NCI-H2196 treated with DMSO at 0.1 percent for 48 hours (cell line): ENCODE measurements at regions not wholly inside any gene's neighbourhood (a gene's known extent, or its start where the extent isn't known, plus 50 kb on each side); places are given as distances from the start of the nearest gene placed in this dataset.

Experiments
- DNase-seq: peaks from one replicate; lab custom pipeline; 2025; ENCODE audit not compliant: unreplicated experiment; lab: John Stamatoyannopoulos, UW

DNA sequence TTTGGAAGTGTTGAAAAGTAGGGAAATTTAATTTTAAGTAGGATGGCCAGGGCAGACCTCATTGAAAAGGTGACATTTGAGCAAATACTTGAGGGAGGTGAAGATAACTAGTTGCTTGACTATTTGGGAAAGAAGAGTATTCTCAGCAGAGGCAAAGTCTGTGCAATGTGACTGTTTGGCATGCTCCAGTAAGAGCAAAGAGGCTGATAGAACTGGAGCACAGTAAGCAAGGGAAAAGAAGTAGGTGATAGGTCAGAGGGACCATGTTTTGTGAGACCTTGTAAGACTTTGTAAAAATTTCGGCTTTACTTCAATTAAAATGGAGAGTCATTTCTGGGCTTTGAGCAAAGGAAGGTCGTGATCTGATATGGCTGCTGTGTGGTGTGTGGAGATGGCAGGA lies 335.8 kb downstream of the ZIC1 start:
- no peak for DNase-seq

DNA sequence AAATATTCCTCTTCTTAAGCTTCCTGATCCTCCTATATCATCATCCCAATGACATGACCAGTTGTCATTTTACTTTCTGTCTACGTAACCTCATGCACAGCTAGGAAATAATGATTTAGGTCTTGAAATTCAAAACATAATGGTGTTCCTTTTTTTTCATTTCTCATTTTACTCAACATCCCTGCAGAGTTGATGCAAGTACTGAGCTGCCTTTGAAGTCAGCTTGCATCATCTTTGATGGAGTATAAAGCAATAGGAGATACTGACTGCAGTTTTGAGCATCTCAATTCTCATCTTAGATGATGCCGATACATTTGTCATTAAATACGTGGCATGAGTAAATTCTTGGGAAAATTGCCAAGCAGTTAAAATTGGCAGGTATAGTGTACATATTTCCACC lies 346.1 kb downstream of the ZIC1 start:
- no peak for DNase-seq

DNA sequence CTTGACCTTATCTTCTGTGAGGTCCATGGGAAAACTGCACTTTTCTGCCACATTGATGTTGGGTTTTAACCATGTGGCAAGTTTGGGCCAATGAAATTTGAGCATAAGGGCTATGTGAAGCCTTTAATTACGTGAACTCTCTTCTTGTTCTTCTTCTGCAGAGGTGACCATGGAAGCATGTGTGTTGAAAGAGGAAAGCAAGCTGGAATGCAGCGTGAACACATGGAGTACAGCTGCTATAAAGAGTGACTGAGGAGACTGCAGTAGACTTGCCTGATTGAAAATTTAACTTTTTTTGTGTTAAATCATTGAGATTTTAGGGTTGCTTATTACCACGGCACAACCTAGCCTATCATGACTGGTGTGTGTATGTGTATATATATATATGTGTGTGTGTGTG lies 347.3 kb downstream of the ZIC1 start:
- DNase-seq: no peak

DNA sequence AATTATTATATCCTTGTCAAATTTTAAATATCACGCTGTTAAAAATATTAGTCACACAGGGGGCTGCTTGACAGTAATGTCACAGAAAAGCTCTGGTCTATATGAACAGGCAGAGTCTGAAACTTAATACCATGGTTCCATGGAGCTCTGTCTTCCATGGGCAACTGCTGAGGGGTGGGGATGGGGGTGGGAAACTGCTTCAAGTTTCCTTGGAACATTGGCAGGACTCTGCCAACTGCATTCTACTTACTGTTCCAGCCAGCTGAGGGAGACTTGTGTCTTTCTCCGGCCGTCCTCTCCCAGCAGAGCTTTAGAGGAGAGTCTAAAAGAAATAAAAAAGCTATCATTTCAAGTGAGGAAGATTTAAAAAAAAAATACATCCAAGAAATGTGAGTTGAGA lies 348.7 kb downstream of the ZIC1 start:
- no peak for DNase-seq

DNA sequence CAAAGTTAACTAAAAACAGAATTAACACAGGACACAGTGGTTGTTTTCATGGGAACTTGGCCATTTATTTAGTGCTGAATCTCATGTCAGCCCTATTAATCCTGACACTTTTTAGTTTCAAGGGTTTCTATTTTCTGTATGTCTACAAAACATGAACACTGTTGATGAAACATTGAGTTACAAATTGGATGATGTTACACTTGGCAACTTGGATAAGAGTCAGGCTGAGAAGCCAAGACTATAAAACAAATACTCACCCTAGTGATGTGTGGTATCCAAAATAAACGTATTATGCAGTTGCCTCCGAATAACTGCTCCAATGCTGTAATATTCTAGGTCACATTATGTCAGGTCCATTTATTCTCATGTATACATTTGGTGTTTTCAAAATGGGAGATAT lies 349.6 kb downstream of the ZIC1 start:
- no peak for DNase-seq

DNA sequence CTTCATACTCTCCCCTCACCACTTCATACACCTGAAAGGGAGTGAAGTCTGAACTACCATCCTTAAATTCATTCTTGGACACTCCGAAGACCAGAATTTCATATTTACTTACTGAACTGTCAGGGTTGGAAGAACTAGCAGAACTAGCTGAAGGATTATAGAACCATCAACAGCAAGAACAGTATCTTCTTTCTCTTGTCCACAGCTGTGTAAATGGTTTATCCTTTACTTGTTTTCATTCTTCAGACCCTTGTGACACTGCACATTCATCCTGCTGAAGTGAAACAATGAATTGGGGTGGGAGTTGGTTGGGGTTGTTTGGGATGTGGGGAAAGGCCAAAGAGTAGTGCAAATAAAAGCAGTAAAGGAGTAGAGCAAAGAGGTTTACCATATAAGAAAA lies 350.9 kb downstream of the ZIC1 start:
- no peak for DNase-seq

DNA sequence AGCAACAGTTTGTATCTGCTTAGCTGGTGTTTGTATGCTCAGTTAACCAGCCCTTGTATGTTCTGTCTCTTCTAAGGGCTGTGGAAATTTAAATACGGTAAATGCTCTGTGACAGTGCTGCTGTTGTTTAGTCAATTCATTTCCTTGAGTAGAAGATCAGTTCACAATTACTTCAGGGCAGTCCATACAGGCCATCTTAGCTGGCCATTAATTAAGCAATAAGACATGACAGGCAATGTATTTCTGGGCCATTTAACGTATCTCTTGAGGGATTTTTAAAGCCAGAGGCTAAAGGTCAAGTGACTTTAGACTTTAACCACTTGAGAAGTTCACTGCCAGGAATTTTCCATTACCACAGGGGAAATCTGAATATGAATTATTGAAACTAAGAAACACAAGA lies 351.8 kb downstream of the ZIC1 start:
- DNase-seq: no peak

DNA sequence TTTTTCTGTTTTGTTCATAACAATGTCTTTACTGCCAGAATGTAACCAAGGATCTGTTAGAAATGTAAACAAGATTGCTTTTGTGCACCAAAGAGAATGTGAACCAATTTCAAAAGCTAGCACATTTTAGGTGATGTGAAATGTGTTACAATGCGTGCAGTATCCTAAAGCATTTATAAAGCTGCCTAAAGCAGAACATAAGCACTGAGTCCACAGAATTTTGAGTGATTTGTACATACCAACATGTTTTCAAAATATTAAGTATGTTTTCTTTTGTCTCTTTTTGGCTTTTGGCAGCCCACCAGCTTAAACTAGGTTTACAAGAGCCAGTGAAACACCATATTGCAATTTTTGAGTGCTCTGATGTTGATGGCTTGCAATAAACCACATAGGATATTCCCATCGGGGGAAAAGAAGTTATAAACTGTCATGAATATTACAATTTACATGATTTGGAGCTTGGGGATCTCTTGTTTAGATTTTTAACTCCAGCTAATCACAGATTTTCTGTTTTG lies 364.0 kb downstream of the ZIC1 start:
- DNase-seq: no peak

DNA sequence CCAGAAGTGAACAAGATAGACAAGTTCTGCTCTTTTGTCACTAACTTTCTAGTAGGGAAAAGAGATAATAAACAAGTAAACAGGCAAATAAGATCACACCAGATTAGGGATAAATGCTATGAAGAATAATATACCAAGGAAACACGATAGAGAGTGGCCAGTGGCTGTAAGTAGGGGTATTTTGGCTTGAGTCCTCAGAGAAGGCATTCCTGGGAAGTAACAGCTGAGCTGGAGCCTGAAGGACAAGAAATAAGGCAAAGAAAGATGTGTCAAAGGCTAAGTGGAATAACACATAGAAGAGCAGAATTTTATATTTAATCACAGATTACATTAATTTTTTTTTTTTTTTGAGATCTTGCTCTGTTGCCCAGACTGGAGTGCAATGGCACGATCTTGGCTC lies 366.2 kb downstream of the ZIC1 start:
- DNase-seq: no peak

DNA sequence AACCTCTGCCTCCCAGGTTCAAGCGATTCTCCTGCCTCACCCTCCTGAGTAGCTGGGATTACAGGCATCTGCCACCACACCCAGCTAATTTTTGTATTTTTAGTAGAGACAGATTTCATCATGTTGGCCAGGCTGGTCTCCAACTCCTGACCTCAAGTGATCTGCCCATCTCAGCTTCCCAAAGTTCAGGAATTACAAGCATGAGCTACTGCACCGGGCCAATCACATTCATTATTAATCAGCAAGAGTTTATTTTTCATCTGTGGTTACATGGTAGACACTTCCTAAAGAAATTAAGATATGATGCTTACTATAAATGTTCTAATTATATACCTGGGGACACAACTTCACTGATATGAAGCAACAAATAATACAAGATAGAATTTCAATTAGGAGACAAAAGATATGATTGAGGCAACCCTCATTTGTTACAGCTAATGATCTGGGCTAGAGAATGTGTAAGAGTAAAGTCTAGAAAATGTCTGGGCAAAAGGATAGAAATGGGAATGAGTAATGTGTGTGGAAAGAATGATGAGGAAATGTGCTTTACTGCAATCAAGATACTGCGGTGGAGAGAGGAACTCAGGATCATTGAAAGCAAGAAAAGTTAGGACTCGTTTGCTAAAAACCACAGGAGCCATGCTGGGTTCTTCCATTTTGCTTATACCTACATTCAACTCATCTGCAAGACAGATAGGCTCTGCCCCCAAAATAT lies 366.8 kb downstream of the ZIC1 start:
- no peak for DNase-seq

DNA sequence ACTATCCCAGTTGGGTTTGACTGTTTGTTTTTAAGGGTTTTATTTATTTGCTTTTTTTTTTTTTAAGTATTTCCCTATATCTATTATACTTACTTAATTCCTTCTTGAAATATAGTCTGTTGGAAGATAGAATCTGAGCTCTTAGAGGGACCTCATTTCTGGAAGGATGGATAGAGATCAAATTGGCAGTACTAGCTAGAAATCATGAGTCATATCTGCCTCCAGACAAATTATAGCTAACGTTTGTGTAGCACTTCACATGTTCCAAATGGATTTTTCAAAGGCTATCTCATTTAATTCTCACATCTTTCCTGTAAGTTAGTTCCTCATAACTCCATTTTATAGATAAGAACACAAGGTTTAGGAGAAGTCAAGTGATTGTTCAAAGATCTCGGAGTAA lies 384.7 kb downstream of the ZIC1 start:
- no peak for DNase-seq

DNA sequence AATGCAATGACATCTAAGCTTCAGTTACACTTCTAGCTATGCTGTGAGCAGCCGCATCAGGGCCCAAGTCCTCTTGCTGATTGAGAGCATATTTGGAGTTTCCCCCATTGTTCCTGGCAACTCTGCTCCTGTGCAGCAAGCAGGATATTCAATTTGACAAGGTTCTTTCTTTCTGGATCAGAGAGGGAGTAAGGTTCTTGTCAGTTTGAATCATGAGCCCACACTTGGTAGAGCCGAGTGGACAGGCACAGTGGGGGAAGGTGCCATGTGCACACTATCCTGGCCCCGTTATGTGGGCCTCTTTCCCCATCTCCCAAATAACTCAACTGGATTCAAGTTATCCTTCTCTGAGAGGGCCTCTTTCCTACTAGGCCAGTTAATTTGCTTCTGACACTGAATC lies 385.4 kb downstream of the ZIC1 start:
- no peak for DNase-seq

DNA sequence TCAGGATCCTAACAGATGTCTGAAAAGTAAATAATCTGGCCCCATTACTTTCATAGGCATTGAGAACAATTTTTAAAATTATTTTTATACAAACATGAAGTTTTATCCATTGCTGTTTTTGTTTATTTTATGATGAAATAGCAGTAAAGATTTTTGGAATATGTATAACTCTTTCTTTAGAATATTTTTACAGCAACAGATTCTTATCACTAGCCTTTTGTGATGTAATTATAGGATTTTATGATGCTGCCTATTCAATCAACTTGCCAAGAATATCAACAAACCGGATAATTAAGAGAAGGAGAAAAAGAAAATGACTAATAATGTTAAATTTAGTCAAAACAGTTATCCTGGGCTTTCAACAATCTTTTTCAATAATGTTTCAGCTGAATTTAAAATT lies 386.3 kb downstream of the ZIC1 start:
- no peak for DNase-seq

DNA sequence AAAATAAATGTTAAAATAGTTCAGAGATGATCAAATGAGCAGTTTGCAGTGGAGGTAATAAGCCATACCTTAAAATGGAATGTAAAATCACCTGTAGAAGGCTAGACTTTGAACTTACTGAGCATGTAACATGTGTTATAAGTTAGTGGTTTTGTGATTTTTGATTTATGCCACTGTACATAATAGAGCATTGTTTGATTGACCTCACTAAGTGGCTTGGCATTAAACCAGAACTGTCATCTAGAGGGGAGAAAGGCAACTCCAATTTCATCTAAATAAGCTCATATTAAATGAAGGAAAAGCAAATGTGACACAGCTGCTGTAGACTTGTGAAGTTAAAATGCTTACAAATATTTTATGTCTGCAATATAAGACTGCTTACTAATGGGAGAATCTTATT lies 387.9 kb downstream of the ZIC1 start:
- no peak for DNase-seq

DNA sequence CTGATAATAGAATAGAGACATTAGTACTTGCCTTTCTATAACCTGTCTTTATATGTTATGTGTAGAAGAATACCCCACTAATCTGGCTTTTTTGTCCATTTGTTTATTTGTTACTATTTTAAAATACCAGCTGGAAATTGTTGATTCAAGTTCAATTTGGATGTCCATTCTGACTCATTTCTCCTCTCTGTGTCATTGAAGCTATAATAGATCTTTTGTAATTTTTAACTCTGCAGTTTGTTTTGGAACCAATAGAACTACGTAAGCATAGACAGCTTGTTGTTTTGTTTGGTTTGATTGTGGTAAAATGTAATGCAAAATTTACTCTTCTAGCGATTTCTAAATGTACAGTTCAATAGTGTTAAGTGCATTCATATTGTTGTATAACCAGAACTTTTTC lies 390.4 kb downstream of the ZIC1 start:
- no peak for DNase-seq

DNA sequence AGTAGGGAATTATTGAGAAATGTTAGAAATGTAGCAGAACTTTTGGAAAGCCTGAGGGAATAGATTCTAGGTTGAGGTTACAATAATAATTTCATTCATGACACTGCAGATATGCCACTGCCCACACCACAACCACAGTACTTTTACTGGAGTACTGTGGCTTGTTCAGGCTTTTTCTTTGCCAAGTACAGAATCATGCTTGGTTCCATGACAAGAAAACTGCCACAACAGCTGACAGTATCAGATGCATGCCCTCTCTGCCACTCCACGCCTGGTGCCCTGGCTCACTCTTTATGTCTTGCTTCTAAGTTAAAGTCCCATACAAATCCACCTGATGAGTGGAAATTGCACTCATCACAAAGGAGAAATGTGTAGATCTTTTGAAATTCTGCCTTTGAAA lies 398.6 kb downstream of the ZIC1 start:
- DNase-seq: no peak

DNA sequence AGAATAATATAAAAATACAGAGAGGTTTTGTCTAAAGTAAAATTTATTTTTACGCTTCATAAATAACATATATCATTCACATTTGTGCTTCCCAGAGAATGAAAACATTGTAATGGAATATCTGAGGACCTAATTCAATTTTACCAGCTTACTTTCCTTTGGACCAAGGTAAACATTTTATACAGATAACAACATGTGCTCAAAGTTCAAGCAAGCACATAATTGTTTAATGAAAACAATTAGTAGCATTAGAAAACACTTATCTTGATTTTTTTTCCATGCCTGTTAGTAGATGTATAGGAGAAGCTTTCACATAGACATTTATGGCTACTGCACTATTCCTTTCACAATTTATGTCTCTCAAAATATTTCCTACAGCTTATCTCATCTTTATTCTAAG lies 400.0 kb downstream of the ZIC1 start:
- DNase-seq: no peak

DNA sequence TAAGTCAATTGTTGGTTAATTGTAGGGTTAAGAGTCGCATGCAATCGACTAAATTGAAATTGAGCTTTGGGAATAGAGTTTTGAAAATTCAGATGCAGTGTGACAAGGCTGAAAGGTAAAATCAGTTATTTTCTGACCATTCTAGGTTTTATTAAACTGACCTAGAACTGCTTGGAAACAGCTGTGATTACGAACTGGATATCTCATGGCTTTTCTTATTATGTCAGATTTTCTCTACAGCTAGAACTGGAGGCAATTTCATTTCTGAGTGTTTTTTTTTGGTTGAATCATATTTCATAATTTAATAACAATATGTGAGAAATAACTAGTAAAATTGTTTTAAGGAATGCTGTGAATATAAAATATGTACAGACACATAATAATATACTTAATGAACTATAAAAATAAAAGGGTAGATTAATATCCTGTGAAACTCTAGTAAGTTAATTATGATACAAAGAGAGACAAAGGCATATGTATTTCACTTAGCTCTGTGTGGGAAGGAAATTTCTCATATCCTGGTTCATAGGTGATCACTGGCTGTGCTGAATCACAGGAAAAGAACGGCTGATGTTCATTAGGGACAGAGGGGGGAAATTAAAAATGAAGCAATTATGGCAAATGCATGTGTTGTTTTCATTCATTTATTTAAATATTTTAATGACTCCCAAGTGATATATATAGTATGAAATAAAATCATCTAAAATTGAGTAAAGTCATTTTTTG lies 403.2 kb downstream of the ZIC1 start:
- DNase-seq: no peak

DNA sequence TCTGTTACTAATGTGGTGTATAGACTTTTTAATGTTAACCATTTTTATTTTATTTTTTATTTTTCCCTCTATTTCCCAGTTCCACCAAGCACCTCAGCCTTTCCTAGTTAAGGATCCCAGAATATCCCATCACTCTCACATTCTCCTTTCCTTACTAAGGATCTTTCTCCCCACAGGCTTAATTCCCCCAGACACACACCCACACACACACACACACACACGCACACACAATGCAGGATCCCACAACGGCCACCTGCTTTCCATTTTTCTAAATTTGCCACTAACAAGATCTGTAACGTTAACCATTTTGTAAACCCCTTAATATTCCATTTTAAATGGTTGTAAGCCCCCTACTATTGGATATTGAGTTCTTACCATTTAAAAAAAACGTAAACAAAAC lies 404.1 kb downstream of the ZIC1 start:
- no peak for DNase-seq

DNA sequence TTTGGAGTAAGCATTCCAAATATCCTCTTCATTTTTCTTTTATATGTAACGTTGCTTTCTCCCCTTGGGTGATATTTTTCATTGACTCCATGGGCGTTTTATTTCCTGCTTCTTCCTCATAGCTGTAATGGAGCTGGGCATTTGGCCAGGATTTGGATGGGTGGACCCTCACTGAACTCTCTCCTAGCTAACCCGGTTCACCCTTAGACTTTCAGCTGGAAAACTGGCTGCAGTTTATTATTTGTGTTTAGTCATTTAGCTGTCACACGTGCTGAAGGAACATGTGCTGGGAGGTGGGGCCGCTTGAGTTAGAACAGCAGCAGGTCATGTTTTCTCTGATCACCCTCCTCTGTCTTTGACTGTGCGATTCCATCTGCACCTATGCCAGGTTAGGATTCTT lies 407.6 kb downstream of the ZIC1 start:
- no peak for DNase-seq

DNA sequence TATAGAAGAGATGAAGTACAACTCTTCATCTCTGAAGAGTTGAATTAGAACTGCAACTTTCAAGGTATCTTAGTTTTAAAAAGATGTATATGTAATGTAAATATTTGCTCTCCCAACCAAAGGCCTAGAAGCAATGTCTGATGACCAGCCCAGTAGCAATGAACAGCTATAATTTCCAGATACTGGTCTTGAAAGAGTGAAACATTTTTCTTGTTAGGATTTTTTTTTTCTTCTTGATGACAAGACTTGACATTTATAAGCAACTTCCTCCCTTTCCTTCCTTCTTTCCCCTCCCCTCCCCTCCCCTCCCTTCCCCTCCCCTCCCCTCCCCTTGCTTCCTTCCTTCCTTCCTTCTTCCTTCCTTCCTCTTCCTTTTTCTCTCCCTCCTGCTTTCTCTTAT lies 423.4 kb downstream of the ZIC1 start:
- no peak for DNase-seq

DNA sequence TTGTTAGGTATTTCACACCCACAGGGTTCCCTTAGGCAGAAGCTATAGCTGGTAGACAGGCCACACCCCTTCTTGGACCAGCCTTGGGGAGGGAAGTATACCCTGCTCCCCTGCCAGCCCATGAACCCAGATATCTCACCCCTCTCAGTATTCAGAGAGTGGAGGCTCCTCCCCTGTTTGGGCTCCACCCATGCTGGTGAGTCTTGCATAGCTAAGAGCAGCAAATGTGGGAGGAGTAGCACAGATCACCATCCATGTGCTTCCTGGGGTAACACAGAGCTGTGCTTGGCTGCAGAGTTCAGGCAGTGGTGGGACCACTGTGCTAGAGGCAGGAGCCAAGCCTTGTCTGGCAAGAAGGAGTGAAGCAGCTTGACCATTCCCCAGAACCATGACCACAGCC lies 427.2 kb downstream of the ZIC1 start:
- no peak for DNase-seq

DNA sequence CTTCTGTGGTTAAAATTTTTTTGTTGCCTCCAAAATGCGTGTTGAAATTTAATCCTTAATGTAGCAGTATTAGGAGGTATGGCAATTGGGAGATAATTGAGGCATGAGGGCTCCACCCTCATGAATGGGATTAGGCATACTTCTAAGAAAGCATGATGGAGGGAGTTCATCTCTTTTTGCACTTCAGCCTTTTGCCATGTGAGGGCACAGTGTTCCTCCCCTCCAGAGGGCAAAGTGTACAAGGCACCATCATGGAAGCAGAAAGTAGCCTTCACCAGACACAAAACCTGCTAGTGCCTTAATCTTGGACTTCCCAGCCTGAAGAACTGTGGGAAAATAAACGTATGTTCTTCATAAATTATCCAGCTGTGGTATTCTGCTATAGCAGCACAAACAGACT lies 429.5 kb downstream of the ZIC1 start:
- no peak for DNase-seq
